AG09309 (cell line): ENCODE measurements at regions not wholly inside any gene's neighbourhood (a gene's known extent, or its start where the extent isn't known, plus 50 kb on each side); places are given as distances from the start of the nearest gene placed in this dataset.

ENCODE experiments used
- DNase-seq: peaks from one replicate; pipeline ENCODE4 v3.0.0-alpha.2; 2010; ENCODE audit warnings: low read depth
- H3K4me3 ChIP-seq: 2 replicates; pipeline ENCODE4 v1.5.1; 2011; ENCODE audit warnings: mild to moderate bottlenecking, low read depth, low read length, moderate library complexity; ENCODE audit not compliant: control insufficient read depth
- TF ChIP-seq, protein P1 (sequence below): IDR thresholded peaks from 2 replicates; pipeline ENCODE4 v1.5.1; 2011; ENCODE audit warnings: mild to moderate bottlenecking, low read depth, low read length, inconsistent platforms; ENCODE audit not compliant: insufficient read depth, control insufficient read depth; ENCODE audit errors: missing control alignments

DNA sequence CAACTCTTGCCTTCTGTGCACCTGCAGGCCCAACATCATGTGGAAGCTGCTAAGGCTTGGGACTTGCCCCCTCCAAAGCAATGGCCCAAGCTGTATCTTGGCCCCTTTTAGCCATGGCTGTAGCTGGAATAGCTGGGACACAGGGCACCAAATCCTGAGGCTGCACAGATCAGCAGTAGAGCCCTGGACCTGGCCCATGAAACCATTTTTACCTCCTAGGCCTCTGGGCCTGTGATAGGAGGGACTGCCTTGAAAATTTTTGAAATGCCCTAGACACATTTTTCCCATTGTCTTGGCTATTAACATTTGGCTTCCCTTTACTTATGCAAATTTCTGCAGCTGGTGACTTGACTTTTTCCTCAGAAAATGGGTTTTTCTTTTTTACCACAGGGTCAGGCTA, 68.7 kb downstream of the ING1 start:
- TF ChIP-seq, protein P1, sequence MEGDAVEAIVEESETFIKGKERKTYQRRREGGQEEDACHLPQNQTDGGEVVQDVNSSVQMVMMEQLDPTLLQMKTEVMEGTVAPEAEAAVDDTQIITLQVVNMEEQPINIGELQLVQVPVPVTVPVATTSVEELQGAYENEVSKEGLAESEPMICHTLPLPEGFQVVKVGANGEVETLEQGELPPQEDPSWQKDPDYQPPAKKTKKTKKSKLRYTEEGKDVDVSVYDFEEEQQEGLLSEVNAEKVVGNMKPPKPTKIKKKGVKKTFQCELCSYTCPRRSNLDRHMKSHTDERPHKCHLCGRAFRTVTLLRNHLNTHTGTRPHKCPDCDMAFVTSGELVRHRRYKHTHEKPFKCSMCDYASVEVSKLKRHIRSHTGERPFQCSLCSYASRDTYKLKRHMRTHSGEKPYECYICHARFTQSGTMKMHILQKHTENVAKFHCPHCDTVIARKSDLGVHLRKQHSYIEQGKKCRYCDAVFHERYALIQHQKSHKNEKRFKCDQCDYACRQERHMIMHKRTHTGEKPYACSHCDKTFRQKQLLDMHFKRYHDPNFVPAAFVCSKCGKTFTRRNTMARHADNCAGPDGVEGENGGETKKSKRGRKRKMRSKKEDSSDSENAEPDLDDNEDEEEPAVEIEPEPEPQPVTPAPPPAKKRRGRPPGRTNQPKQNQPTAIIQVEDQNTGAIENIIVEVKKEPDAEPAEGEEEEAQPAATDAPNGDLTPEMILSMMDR = no peak
- H3K4me3 ChIP-seq = no peak overlapping the region
- DNase-seq = no peak

DNA sequence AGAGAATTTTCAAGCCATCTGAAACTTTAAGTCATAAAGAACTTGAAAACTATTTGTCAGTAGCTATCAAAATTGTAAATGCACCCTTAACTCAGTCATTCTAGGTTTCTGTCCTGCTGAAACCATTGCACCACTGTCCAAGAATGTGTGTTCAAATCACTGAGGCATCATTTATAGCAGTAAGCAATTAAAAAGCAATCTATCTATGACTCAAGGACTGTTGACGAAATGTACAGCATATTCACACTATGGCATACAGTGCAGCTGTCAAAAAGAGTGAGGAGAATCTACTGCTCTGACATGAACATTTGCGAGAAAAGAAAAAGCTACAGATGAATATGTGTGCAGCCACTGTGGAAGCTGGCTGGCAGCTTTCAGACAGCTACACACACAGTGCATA, 71.2 kb downstream of the ING1 start:
- DNase-seq = no peak
- H3K4me3 ChIP-seq = no peak overlapping the region
- TF ChIP-seq, protein P1 = no peak

DNA sequence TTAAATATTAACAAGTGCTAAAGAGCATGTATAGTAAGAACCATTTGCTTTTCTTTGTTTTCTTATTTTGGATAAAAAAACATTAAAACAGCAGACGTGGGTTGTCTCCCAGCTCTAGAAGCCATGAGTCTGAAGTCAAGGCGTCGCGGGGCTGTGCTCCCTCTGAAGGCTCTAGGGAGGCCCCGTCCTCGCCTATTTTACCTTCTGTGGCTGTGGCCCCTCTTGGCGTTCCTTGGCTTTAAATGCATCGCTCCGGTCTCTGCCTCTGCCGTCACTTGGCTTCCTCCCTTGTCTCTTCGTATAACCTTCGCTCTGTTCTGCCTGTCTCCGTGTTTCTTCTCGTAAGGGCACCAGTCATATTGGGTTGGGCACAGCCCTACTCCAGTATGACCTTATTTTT, 75.3 kb downstream of the ING1 start:
- TF ChIP-seq, protein P1 = no peak
- no peak for DNase-seq
- no peak overlapping the region for H3K4me3 ChIP-seq

DNA sequence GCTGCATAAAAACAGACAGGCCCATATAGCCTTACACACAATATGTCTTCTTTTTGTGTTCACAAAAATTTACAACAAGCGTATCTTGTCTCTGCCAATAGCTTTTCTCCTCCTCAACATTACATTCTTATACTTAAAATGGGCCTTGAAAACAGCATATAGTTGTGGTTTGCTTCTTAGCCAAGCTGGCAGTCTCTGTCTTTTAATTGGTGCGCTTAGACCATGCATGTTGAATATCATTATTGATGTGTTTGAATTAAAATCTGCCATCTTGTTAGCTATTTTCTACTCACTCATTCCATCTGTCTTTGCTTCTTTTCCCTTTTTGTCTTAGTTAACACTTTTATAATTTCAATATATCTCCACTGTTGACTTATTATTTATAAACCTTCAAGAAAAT, 76.4 kb downstream of the ING1 start:
- TF ChIP-seq, protein P1 = no peak
- H3K4me3 ChIP-seq = no peak overlapping the region
- no peak for DNase-seq

DNA sequence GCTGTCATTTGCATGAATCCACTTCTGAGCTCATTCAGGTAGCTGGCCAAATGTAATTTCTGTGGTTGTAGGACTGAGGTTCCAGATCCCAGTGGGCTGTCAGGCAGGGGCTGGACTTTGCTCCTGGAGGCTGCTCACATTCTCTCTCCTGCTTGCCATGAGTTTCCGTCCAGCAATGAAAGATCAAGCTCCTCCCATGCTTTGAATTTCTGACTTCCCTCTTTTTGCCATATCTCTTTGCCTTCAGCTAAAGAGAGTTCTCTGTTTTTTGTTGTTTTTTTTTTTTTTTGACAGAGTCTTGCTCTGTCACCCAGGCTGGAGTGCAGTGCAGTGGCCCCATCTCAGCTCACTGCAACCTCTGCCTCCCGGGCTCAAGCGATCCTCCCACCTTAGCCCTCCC, 76.9 kb downstream of the ING1 start:
- DNase-seq = no peak
- H3K4me3 ChIP-seq = no peak overlapping the region
- TF ChIP-seq, protein P1 = no peak

DNA sequence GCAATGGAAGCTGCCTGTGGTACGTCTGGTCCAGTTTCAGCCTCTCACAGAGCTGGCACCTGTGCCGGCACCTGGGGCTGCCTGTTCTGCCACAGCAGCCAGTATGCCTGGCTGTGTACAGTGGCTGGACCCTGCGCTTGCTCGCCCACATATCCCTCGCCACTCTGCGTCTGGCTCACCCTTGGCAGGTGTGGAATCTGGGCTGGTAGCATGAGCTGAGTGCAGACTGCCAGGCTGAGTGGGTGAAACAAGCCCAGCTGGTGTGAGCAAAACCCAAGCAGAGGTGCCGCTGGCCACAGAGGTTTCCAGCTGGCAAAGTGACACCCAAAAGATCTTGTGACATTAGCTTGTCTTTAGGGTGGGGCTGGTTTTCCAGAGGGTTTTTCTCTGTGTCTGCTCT, 80.7 kb downstream of the ING1 start:
- no peak overlapping the region for H3K4me3 ChIP-seq
- TF ChIP-seq, protein P1 = no peak
- DNase-seq = no peak

DNA sequence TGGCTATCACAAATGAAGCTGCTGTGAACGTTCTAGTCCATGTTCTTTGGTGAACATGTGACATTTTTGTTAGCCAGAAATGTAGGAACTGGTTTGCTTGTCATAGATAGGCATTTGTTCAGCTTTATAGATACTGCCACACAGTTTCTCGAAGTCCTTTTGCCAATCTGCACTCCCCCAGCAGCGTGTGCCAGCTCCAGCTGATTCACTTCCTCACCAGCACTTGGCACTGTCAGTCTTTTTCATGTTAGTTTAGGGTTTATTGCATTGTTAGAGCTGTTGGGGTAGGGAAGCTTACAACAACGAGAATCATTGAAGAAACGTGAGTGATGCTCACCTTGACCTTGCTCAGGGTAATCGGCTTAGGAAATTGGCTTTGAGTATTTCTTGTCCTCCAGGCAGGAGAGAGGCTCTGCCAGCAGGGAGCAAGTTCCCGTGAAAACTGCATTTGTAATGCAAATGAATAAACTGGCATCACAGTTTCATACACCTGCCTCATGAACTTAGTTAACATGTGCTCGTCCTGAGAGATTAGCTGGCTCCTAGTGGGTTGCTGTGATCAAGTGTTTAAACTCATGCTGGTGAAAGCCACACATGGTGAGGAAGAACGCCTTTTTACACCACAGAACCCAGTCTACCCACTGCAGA, 83.9 kb downstream of the ING1 start:
- TF ChIP-seq, protein P1 = no peak
- no peak for DNase-seq
- no peak overlapping the region for H3K4me3 ChIP-seq
